Esophagus muscularis mucosa (tissue), 3 donors: ENCODE measurements at regions not wholly inside any gene's neighbourhood (a gene's known extent, or its start where the extent isn't known, plus 50 kb on each side); places are given as distances from the start of the nearest gene placed in this dataset.

Experiments
- CTCF ChIP-seq, 3 experiments: fragments of 200-600 bp in 2 of 3; fragments of 450-650 bp in 1 of 3; sonication (generic) in 2 of 3; IDR thresholded peaks; one replicate each; pipeline ENCODE4 v1.5.1; 2017 to 2019; ENCODE audit warnings: antibody characterized with exemption in 3 of 3, mild to moderate bottlenecking in 2 of 3, moderate library complexity in 1 of 3
- POLR2AphosphoS5 ChIP-seq, 2 donors: sonication (generic); formaldehyde crosslinking; IDR thresholded peaks; one replicate each; pipeline ENCODE4 v1.6.1; 2017; ENCODE audit warnings: antibody characterized with exemption in 2 of 2

- TF ChIP-seq CTCF (IDR thresholded peaks at IDR 0.05) = no peak
- no peak for TF ChIP-seq POLR2AphosphoS5 (IDR thresholded peaks at IDR 0.05)
Observed at GRCh38 chr2:71910277-71910676, 237.4 kb downstream of the CYP26B1 start.
